ENCODE measurements at regions not wholly inside any gene's neighbourhood (a gene's known extent, or its start where the extent isn't known, plus 50 kb on each side); places are given as distances from the start of the nearest gene placed in this dataset.
"Not testable (repeated sequence)": the region's sequence is repeated elsewhere in the genome, so short reads cannot be mapped to it uniquely, and the experiment has no call there.

GRCh38 chr1:166695115-166695514 is 144.2 kb upstream of the POGK start:
- Histone ChIP-seq H2BK120ac (ENCODE audit: low read depth, low read length) (no peak overlapping the region), H2AFZ (ENCODE audit: low read depth, low read length) (no peak overlapping the region), H4K91ac (ENCODE audit: low read length) (no peak overlapping the region), H3K27ac (ENCODE audit: low read length, poor library complexity, severe bottlenecking) (no peak overlapping the region), H3K4me2 (ENCODE audit: low read length, poor library complexity, severe bottlenecking) (no peak overlapping the region), H3K4ac (ENCODE audit: low read depth in 1 of 2, low read length in 2 of 2) (no peak overlapping the region), H3K18ac (ENCODE audit: low read depth in 1 of 2, low read length in 2 of 2) (no peak overlapping the region), H3K4me3 (ENCODE audit: insufficient read depth in 1 of 2, low read depth in 1 of 2, low read length in 2 of 2) (no peak overlapping the region), H2BK5ac (ENCODE audit: low read depth, low read length, poor library complexity, severe bottlenecking) (no peak overlapping the region), H3K27me3 (ENCODE audit: control insufficient read depth in 1 of 2, insufficient read depth in 1 of 2, low read length in 2 of 2) (no peaks in the 10 kb centered on the region), H3K14ac (ENCODE audit: low read length in 2 of 2) (no peak overlapping the region), H3K4me1 (ENCODE audit: control insufficient read depth, insufficient read depth, low read depth, low read length) (no peaks in the 10 kb centered on the region), H2BK12ac (ENCODE audit: low read length in 2 of 2) (no peak overlapping the region), H3K9me3 (ENCODE audit: control insufficient read depth, low read length) (no peaks in the 10 kb centered on the region), H3K23ac (ENCODE audit: low read length in 2 of 2) (no peak overlapping the region), H3K9ac (ENCODE audit: low read length) (no peak overlapping the region), H2AK5ac (ENCODE audit: low read length, severe bottlenecking) (no peak overlapping the region), H3K36me3 (ENCODE audit: control insufficient read depth in 1 of 2, insufficient read depth in 2 of 2, low read depth in 1 of 2, low read length in 2 of 2) (no peaks in the 10 kb centered on the region), H3K79me1 (replicated peaks; ENCODE audit: low read length, poor library complexity, severe bottlenecking) (no peaks in the 10 kb centered on the region), H4K8ac (ENCODE audit: low read length) (no peak overlapping the region), H2BK15ac (ENCODE audit: low read depth, poor library complexity, severe bottlenecking) (no peak overlapping the region)
- DNase-seq, result no peak
- WGBS, result 25% methylated on average over 1 of the region's 1 CpG

GRCh38 chr1:166695834-166696233 is 143.4 kb upstream of the POGK start:
- not testable (repeated sequence) for H2BK5ac ChIP-seq (ENCODE audit: low read depth, low read length, poor library complexity, severe bottlenecking); H3K27ac ChIP-seq (ENCODE audit: low read length, poor library complexity, severe bottlenecking); H2BK12ac ChIP-seq (ENCODE audit: low read length in 2 of 2); H3K4me3 ChIP-seq (ENCODE audit: insufficient read depth in 1 of 2, low read depth in 1 of 2, low read length in 2 of 2); H3K23ac ChIP-seq (ENCODE audit: low read length in 2 of 2); H3K4me1 ChIP-seq (ENCODE audit: control insufficient read depth, insufficient read depth, low read depth, low read length); H3K9ac ChIP-seq (ENCODE audit: low read length); H2AFZ ChIP-seq (ENCODE audit: low read depth, low read length); H4K91ac ChIP-seq (ENCODE audit: low read length); H3K36me3 ChIP-seq (ENCODE audit: control insufficient read depth in 1 of 2, insufficient read depth in 2 of 2, low read depth in 1 of 2, low read length in 2 of 2); H3K18ac ChIP-seq (ENCODE audit: low read depth in 1 of 2, low read length in 2 of 2); H3K79me1 ChIP-seq (replicated peaks; ENCODE audit: low read length, poor library complexity, severe bottlenecking); H4K8ac ChIP-seq (ENCODE audit: low read length); H3K27me3 ChIP-seq (ENCODE audit: control insufficient read depth in 1 of 2, insufficient read depth in 1 of 2, low read length in 2 of 2); H3K4ac ChIP-seq (ENCODE audit: low read depth in 1 of 2, low read length in 2 of 2); H3K9me3 ChIP-seq (ENCODE audit: control insufficient read depth, low read length); DNase-seq; H2AK5ac ChIP-seq (ENCODE audit: low read length, severe bottlenecking); H2BK15ac ChIP-seq (ENCODE audit: low read depth, poor library complexity, severe bottlenecking); H3K4me2 ChIP-seq (ENCODE audit: low read length, poor library complexity, severe bottlenecking); H2BK120ac ChIP-seq (ENCODE audit: low read depth, low read length); H3K14ac ChIP-seq (ENCODE audit: low read length in 2 of 2)
- WGBS, result 91% methylated on average over 2 of the region's 2 CpGs

GRCh38 chr1:166698771-166699170 is 140.5 kb upstream of the POGK start:
- Histone ChIP-seq H4K8ac (ENCODE audit: low read length) (no peak overlapping the region), H2BK12ac (ENCODE audit: low read length in 2 of 2) (no peak overlapping the region), H3K14ac (ENCODE audit: low read length in 2 of 2) (no peak overlapping the region), H3K18ac (ENCODE audit: low read depth in 1 of 2, low read length in 2 of 2) (no peak overlapping the region), H3K4ac (ENCODE audit: low read depth in 1 of 2, low read length in 2 of 2) (no peak overlapping the region), H3K4me1 (ENCODE audit: control insufficient read depth, insufficient read depth, low read depth, low read length) (no peaks in the 10 kb centered on the region), H3K4me3 (ENCODE audit: insufficient read depth in 1 of 2, low read depth in 1 of 2, low read length in 2 of 2) (no peak overlapping the region), H2AFZ (ENCODE audit: low read depth, low read length) (no peak overlapping the region), H3K9ac (ENCODE audit: low read length) (no peak overlapping the region), H3K27me3 (ENCODE audit: control insufficient read depth in 1 of 2, insufficient read depth in 1 of 2, low read length in 2 of 2) (no peaks in the 10 kb centered on the region), H3K4me2 (ENCODE audit: low read length, poor library complexity, severe bottlenecking) (no peak overlapping the region), H3K23ac (ENCODE audit: low read length in 2 of 2) (no peak overlapping the region), H3K79me1 (replicated peaks; ENCODE audit: low read length, poor library complexity, severe bottlenecking) (no peaks in the 10 kb centered on the region), H3K9me3 (ENCODE audit: control insufficient read depth, low read length) (no peaks in the 10 kb centered on the region), H2BK5ac (ENCODE audit: low read depth, low read length, poor library complexity, severe bottlenecking) (no peak overlapping the region), H2AK5ac (ENCODE audit: low read length, severe bottlenecking) (no peak overlapping the region), H3K27ac (ENCODE audit: low read length, poor library complexity, severe bottlenecking) (no peak overlapping the region), H2BK15ac (ENCODE audit: low read depth, poor library complexity, severe bottlenecking) (no peak overlapping the region), H2BK120ac (ENCODE audit: low read depth, low read length) (no peak overlapping the region), H4K91ac (ENCODE audit: low read length) (no peak overlapping the region), H3K36me3 (ENCODE audit: control insufficient read depth in 1 of 2, insufficient read depth in 2 of 2, low read depth in 1 of 2, low read length in 2 of 2) (no peaks in the 10 kb centered on the region)
- 75% methylated on average over 4 of the region's 4 CpGs for WGBS
- DNase-seq, result no peak

- Histone ChIP-seq H3K4me1 (ENCODE audit: control insufficient read depth, insufficient read depth, low read depth, low read length) (no peaks in the 10 kb centered on the region), H3K27ac (ENCODE audit: low read length, poor library complexity, severe bottlenecking) (no peak overlapping the region), H2AK5ac (ENCODE audit: low read length, severe bottlenecking) (no peak overlapping the region), H3K79me1 (replicated peaks; ENCODE audit: low read length, poor library complexity, severe bottlenecking) (no peaks in the 10 kb centered on the region), H3K36me3 (ENCODE audit: control insufficient read depth in 1 of 2, insufficient read depth in 2 of 2, low read depth in 1 of 2, low read length in 2 of 2) (no peaks in the 10 kb centered on the region), H3K4me2 (ENCODE audit: low read length, poor library complexity, severe bottlenecking) (no peak overlapping the region), H3K18ac (ENCODE audit: low read depth in 1 of 2, low read length in 2 of 2) (no peak overlapping the region), H2AFZ (ENCODE audit: low read depth, low read length) (no peak overlapping the region), H3K27me3 (ENCODE audit: control insufficient read depth in 1 of 2, insufficient read depth in 1 of 2, low read length in 2 of 2) (no peaks in the 10 kb centered on the region), H2BK12ac (ENCODE audit: low read length in 2 of 2) (no peak overlapping the region), H3K9ac (ENCODE audit: low read length) (no peak overlapping the region), H4K8ac (ENCODE audit: low read length) (no peak overlapping the region), H3K4me3 (ENCODE audit: insufficient read depth in 1 of 2, low read depth in 1 of 2, low read length in 2 of 2) (no peak overlapping the region), H3K4ac (ENCODE audit: low read depth in 1 of 2, low read length in 2 of 2) (no peak overlapping the region), H4K91ac (ENCODE audit: low read length) (no peak overlapping the region), H2BK15ac (ENCODE audit: low read depth, poor library complexity, severe bottlenecking) (no peak overlapping the region), H3K14ac (ENCODE audit: low read length in 2 of 2) (no peak overlapping the region), H3K23ac (ENCODE audit: low read length in 2 of 2) (no peak overlapping the region), H2BK5ac (ENCODE audit: low read depth, low read length, poor library complexity, severe bottlenecking) (no peak overlapping the region), H3K9me3 (ENCODE audit: control insufficient read depth, low read length) (no peaks in the 10 kb centered on the region), H2BK120ac (ENCODE audit: low read depth, low read length) (no peak overlapping the region)
- WGBS, result 50% methylated on average over 5 of the region's 5 CpGs
- no peak for DNase-seq
Measured at GRCh38 chr1:166699613-166700012, 139.7 kb upstream of the POGK start.

Measured in mesenchymal stem cell (in vitro differentiated cells and primary cell).